ENCODE measurements at regions not wholly inside any gene's neighbourhood (a gene's known extent, or its start where the extent isn't known, plus 50 kb on each side); places are given as distances from the start of the nearest gene placed in this dataset.
"Not testable (repeated sequence)": the region's sequence is repeated elsewhere in the genome, so short reads cannot be mapped to it uniquely, and the experiment has no call there.

DNA sequence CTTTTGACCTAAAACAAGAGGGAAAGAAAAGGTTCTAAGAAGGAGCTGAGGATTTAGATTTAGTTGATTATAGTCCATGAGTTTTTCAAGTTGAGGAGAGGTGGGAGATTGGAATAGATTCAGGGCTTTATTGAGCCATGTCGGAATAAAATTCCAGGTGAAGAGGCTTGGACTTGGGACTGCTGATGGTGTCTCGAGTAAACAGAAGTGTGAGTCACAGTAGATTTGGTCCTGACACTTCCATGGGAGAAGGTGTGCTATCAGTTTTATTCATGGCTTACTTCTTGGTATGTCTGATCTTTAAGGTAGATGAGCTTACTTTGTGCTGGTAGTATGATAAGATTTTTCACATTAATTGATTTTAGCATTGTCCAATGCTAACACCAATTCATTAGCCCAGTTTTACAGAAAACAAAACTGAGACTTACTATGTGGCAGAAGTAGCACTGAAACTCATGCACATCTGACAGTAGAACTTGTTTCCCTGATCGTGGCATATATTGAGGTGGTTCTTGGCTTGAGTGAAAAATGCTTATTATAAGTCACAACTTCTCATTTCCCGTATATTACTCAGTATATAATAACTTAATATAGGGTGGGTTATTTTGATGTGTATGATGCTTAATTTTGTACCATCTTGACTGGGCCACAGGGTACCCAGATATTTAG, 172.4 kb upstream of the IGF1 start:
- H3K4me3 ChIP-seq (ENCODE audit: low read length): no peak overlapping the region

GRCh38 chr12:102645968-102646367, 165.6 kb upstream of the IGF1 start:
- Histone ChIP-seq H3K27me3 (ENCODE audit: insufficient read depth, low read length) (no peaks in the 10 kb centered on the region), H3K4me3 (ENCODE audit: low read length) (no peak overlapping the region), H3K9ac (ENCODE audit: low read depth, low read length) (no peak overlapping the region), H3K36me3 (ENCODE audit: insufficient read depth, low read depth, low read length) (no peaks in the 10 kb centered on the region), H3K9me3 (ENCODE audit: insufficient read depth, low read depth, low read length) (no peaks in the 10 kb centered on the region), H3K4me1 (ENCODE audit: insufficient read depth, low read length) (no peaks in the 10 kb centered on the region), H3K27ac (ENCODE audit: low read length) (no peak overlapping the region)

More for the DNA sequence above, 172.4 kb upstream of the IGF1 start:
- Histone ChIP-seq H3K27ac (ENCODE audit: low read length) (no peak overlapping the region), H3K36me3 (ENCODE audit: insufficient read depth, low read depth, low read length) (no peaks in the 10 kb centered on the region), H3K27me3 (ENCODE audit: insufficient read depth, low read length) (no peaks in the 10 kb centered on the region), H3K4me1 (ENCODE audit: insufficient read depth, low read length) (no peaks in the 10 kb centered on the region), H3K9me3 (ENCODE audit: insufficient read depth, low read depth, low read length) (peaks cover 13% of the 10 kb centered on the region), H3K9ac (ENCODE audit: low read depth, low read length) (no peak overlapping the region)

GRCh38 chr12:102643879-102644575, 163.7 kb upstream of the IGF1 start:
- H3K27me3 ChIP-seq (ENCODE audit: insufficient read depth, low read length): no peaks in the 10 kb centered on the region
- no peak overlapping the region for H3K9ac ChIP-seq (ENCODE audit: low read depth, low read length)
- no peaks in the 10 kb centered on the region for H3K9me3 ChIP-seq (ENCODE audit: insufficient read depth, low read depth, low read length)
- H3K36me3 ChIP-seq (ENCODE audit: insufficient read depth, low read depth, low read length): no peaks in the 10 kb centered on the region
- no peak overlapping the region for H3K27ac ChIP-seq (ENCODE audit: low read length)
- no peaks in the 10 kb centered on the region for H3K4me1 ChIP-seq (ENCODE audit: insufficient read depth, low read length)
- H3K4me3 ChIP-seq (ENCODE audit: low read length): no peak overlapping the region

DNA sequence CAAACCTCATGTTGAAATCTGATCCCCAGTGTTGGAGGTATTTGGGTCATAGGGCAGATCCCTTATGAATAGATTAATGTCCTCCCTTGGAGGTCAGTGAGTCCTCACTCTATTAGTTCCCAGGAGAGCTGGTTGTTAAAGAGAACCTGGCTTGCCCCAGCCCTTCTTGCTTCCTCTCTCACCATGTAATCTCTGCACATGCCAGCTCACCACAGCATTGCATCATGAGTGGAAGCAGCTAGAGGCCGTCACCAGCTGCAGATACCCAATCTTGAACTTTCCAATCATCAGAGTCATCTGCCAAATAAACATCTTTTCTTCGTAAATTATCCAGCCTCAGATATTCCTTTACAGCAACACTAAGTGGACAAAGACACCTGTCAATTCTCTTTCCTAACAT, 161.8 kb upstream of the IGF1 start:
- H3K9ac ChIP-seq (ENCODE audit: low read depth, low read length): no peak overlapping the region
- H3K4me1 ChIP-seq (ENCODE audit: insufficient read depth, low read length): no peaks in the 10 kb centered on the region
- H3K27ac ChIP-seq (ENCODE audit: low read length): no peak overlapping the region
- no peaks in the 10 kb centered on the region for H3K36me3 ChIP-seq (ENCODE audit: insufficient read depth, low read depth, low read length)
- no peaks in the 10 kb centered on the region for H3K27me3 ChIP-seq (ENCODE audit: insufficient read depth, low read length)
- no peak overlapping the region for H3K4me3 ChIP-seq (ENCODE audit: low read length)
- no peaks in the 10 kb centered on the region for H3K9me3 ChIP-seq (ENCODE audit: insufficient read depth, low read depth, low read length)

GRCh38 chr12:102640658-102641057, 160.3 kb upstream of the IGF1 start:
- H3K9ac ChIP-seq (ENCODE audit: low read depth, low read length); H3K27me3 ChIP-seq (ENCODE audit: insufficient read depth, low read length); H3K27ac ChIP-seq (ENCODE audit: low read length); H3K9me3 ChIP-seq (ENCODE audit: insufficient read depth, low read depth, low read length); H3K4me3 ChIP-seq (ENCODE audit: low read length); H3K36me3 ChIP-seq (ENCODE audit: insufficient read depth, low read depth, low read length); H3K4me1 ChIP-seq (ENCODE audit: insufficient read depth, low read length): not testable (repeated sequence)

- Histone ChIP-seq H3K27ac (ENCODE audit: low read length) (no peak overlapping the region), H3K4me3 (ENCODE audit: low read length) (no peak overlapping the region), H3K4me1 (ENCODE audit: insufficient read depth, low read length) (no peaks in the 10 kb centered on the region)
Measured at GRCh38 chr12:102638777-102639176, 158.4 kb upstream of the IGF1 start.

DNA sequence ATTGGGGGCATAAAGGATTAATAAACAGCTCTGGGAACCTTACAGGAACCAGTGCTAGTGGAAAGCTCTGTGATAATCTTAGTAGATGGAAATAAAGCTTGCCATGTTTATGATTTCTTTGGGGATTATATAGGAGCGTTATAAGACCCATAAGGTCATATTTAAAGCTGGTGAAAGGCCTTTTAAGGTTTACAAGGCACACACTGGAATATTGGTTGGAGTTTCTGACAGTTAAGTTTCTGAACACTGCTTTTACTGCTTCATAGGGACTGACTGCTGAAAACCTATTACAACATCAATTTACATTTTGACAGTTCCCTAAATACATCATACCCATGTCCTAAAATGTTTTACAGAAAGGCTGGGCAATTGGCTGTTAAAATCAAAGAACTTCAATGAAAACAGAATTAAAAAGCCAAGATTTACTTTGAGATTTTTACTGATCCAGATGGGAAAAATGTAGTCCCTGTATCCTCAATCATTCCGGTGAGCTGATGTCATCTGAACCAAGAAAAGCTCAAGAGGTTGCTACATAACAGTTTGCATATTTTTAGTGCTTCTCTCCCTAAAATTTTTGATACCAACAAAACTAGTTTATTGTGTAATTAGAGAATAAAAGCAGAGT, 153.7 kb upstream of the IGF1 start:
- Histone ChIP-seq H3K27me3 (ENCODE audit: insufficient read depth, low read length) (no peaks in the 10 kb centered on the region), H3K27ac (ENCODE audit: low read length) (no peak overlapping the region), H3K4me3 (ENCODE audit: low read length) (no peak overlapping the region), H3K4me1 (ENCODE audit: insufficient read depth, low read length) (no peaks in the 10 kb centered on the region), H3K9me3 (ENCODE audit: insufficient read depth, low read depth, low read length) (no peaks in the 10 kb centered on the region), H3K36me3 (ENCODE audit: insufficient read depth, low read depth, low read length) (no peaks in the 10 kb centered on the region), H3K9ac (ENCODE audit: low read depth, low read length) (no peak overlapping the region)

More at GRCh38 chr12:102638777-102639176, 158.4 kb upstream of the IGF1 start:
- Histone ChIP-seq H3K9ac (ENCODE audit: low read depth, low read length) (no peak overlapping the region), H3K9me3 (ENCODE audit: insufficient read depth, low read depth, low read length) (no peaks in the 10 kb centered on the region), H3K36me3 (ENCODE audit: insufficient read depth, low read depth, low read length) (no peaks in the 10 kb centered on the region), H3K27me3 (ENCODE audit: insufficient read depth, low read length) (no peaks in the 10 kb centered on the region)

DNA sequence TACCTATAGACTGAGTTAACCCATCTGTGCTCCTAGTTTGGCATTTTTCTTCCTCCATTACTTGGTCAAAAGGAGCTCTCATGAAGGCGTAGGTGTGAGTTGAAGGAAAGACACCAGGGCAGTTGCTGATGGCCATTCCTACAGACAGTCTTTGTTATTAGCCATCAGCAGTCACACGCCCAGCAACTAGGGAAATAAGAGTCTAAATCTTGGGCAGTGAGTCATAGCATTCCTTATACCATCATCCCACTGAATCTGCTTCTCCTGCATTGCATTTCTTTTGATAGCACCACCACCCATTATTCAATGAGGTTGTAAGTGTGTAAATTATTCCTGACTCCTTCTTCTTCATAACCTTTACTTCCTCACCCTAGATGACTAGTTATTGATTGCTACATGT, 150.9 kb upstream of the IGF1 start:
- H3K4me3 ChIP-seq (ENCODE audit: low read length): no peak overlapping the region
- H3K27me3 ChIP-seq (ENCODE audit: insufficient read depth, low read length): no peaks in the 10 kb centered on the region
- no peaks in the 10 kb centered on the region for H3K36me3 ChIP-seq (ENCODE audit: insufficient read depth, low read depth, low read length)
- H3K27ac ChIP-seq (ENCODE audit: low read length): no peak overlapping the region
- no peak overlapping the region for H3K9ac ChIP-seq (ENCODE audit: low read depth, low read length)
- H3K4me1 ChIP-seq (ENCODE audit: insufficient read depth, low read length): no peaks in the 10 kb centered on the region
- peaks cover 8% of the 10 kb centered on the region for H3K9me3 ChIP-seq (ENCODE audit: insufficient read depth, low read depth, low read length)

GRCh38 chr12:102629262-102629888, 149.0 kb upstream of the IGF1 start:
- Histone ChIP-seq H3K27ac (ENCODE audit: low read length) (no peak overlapping the region), H3K9me3 (ENCODE audit: insufficient read depth, low read depth, low read length) (peaks cover 8% of the 10 kb centered on the region), H3K4me3 (ENCODE audit: low read length) (no peak overlapping the region), H3K27me3 (ENCODE audit: insufficient read depth, low read length) (no peaks in the 10 kb centered on the region), H3K36me3 (ENCODE audit: insufficient read depth, low read depth, low read length) (no peaks in the 10 kb centered on the region), H3K9ac (ENCODE audit: low read depth, low read length) (no peak overlapping the region), H3K4me1 (ENCODE audit: insufficient read depth, low read length) (no peaks in the 10 kb centered on the region)

- Histone ChIP-seq H3K9me3 (ENCODE audit: insufficient read depth, low read depth, low read length) (peaks cover 8% of the 10 kb centered on the region), H3K27me3 (ENCODE audit: insufficient read depth, low read length) (no peaks in the 10 kb centered on the region), H3K4me3 (ENCODE audit: low read length) (no peak overlapping the region), H3K27ac (ENCODE audit: low read length) (no peak overlapping the region), H3K4me1 (ENCODE audit: insufficient read depth, low read length) (no peaks in the 10 kb centered on the region), H3K9ac (ENCODE audit: low read depth, low read length) (no peak overlapping the region), H3K36me3 (ENCODE audit: insufficient read depth, low read depth, low read length) (no peaks in the 10 kb centered on the region)
Measured at GRCh38 chr12:102625819-102626218, 145.5 kb upstream of the IGF1 start.

GRCh38 chr12:102622618-102623017, 142.3 kb upstream of the IGF1 start:
- H3K9me3 ChIP-seq (ENCODE audit: insufficient read depth, low read depth, low read length): peaks cover 8% of the 10 kb centered on the region
- H3K27me3 ChIP-seq (ENCODE audit: insufficient read depth, low read length): no peaks in the 10 kb centered on the region
- no peak overlapping the region for H3K27ac ChIP-seq (ENCODE audit: low read length)
- H3K36me3 ChIP-seq (ENCODE audit: insufficient read depth, low read depth, low read length): no peaks in the 10 kb centered on the region
- no peak overlapping the region for H3K4me3 ChIP-seq (ENCODE audit: low read length)
- H3K9ac ChIP-seq (ENCODE audit: low read depth, low read length): no peak overlapping the region
- H3K4me1 ChIP-seq (ENCODE audit: insufficient read depth, low read length): no peaks in the 10 kb centered on the region

Data from iPS-20b (cell line).